GM23338 (cell line): ENCODE measurements at regions not wholly inside any gene's neighbourhood (a gene's known extent, or its start where the extent isn't known, plus 50 kb on each side); places are given as distances from the start of the nearest gene placed in this dataset.

Source experiments
- EZH2phosphoT487 ChIP-seq: fragments of 200-600 bp; sonication (generic); IDR thresholded peaks from one replicate; pipeline ENCODE4 v1.8.1; 2018; ENCODE audit warnings: antibody characterized with exemption; ENCODE audit not compliant: unreplicated experiment
- NANOG ChIP-seq: IDR thresholded peaks from 2 replicates; pipeline ENCODE4 v1.6.1; 2016; ENCODE audit warnings: antibody characterized with exemption, borderline replicate concordance
- POLR2AphosphoS5 ChIP-seq: IDR thresholded peaks from 2 replicates; pipeline ENCODE4 v1.6.1; 2016; ENCODE audit warnings: antibody characterized with exemption, low read depth
- STAT1 ChIP-seq: IDR thresholded peaks from one replicate; pipeline ENCODE4 v1.6.1; 2016; ENCODE audit warnings: antibody characterized with exemption; ENCODE audit not compliant: unreplicated experiment
- TF ChIP-seq, protein P1 (sequence below): fragments of 250-450 bp; sonication (Bioruptor Pico); IDR thresholded peaks from 2 replicates; pipeline ENCODE4 v1.5.0; 2020; ENCODE audit warnings: mild to moderate bottlenecking, moderate library complexity
- TF ChIP-seq, protein P2 (sequence below): IDR thresholded peaks from one replicate; pipeline ENCODE4 v1.6.1; 2018; ENCODE audit warnings: antibody characterized with exemption; ENCODE audit not compliant: unreplicated experiment

DNA sequence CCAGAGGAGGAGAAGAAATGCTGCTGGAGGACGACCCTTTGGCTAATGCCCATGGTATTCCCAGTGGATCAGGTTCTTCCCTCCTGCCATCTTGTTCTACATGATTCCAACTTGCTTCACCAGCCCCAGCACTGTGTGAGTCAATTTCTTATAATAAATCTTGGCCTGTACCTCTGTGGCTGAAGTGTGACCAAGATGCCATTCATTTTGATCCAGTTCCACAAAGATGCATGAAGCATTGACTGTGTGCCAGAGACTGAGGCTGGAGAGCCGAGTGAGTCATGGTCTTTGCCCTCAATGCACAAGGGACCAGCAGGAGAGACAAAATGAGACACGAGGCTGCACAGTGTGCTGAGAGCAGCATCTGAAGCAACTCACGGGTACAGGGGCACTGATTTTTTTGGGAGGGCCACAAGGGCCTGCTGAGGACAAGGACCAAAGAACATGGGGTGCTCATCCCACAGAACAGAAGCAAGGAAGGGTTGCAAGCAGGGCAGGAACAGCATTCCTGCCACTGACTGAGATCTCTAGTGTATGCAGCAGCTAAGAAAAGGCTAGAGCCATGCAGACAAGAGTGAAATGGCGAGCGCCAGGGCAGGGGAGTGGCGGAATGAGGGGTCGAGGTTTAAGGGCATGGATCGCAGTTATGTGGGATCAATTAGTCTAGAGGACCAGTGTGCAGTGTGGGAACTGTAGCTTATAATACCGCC is 207.0 kb downstream of the THBS2 start (continued):
- TF ChIP-seq, protein P1, sequence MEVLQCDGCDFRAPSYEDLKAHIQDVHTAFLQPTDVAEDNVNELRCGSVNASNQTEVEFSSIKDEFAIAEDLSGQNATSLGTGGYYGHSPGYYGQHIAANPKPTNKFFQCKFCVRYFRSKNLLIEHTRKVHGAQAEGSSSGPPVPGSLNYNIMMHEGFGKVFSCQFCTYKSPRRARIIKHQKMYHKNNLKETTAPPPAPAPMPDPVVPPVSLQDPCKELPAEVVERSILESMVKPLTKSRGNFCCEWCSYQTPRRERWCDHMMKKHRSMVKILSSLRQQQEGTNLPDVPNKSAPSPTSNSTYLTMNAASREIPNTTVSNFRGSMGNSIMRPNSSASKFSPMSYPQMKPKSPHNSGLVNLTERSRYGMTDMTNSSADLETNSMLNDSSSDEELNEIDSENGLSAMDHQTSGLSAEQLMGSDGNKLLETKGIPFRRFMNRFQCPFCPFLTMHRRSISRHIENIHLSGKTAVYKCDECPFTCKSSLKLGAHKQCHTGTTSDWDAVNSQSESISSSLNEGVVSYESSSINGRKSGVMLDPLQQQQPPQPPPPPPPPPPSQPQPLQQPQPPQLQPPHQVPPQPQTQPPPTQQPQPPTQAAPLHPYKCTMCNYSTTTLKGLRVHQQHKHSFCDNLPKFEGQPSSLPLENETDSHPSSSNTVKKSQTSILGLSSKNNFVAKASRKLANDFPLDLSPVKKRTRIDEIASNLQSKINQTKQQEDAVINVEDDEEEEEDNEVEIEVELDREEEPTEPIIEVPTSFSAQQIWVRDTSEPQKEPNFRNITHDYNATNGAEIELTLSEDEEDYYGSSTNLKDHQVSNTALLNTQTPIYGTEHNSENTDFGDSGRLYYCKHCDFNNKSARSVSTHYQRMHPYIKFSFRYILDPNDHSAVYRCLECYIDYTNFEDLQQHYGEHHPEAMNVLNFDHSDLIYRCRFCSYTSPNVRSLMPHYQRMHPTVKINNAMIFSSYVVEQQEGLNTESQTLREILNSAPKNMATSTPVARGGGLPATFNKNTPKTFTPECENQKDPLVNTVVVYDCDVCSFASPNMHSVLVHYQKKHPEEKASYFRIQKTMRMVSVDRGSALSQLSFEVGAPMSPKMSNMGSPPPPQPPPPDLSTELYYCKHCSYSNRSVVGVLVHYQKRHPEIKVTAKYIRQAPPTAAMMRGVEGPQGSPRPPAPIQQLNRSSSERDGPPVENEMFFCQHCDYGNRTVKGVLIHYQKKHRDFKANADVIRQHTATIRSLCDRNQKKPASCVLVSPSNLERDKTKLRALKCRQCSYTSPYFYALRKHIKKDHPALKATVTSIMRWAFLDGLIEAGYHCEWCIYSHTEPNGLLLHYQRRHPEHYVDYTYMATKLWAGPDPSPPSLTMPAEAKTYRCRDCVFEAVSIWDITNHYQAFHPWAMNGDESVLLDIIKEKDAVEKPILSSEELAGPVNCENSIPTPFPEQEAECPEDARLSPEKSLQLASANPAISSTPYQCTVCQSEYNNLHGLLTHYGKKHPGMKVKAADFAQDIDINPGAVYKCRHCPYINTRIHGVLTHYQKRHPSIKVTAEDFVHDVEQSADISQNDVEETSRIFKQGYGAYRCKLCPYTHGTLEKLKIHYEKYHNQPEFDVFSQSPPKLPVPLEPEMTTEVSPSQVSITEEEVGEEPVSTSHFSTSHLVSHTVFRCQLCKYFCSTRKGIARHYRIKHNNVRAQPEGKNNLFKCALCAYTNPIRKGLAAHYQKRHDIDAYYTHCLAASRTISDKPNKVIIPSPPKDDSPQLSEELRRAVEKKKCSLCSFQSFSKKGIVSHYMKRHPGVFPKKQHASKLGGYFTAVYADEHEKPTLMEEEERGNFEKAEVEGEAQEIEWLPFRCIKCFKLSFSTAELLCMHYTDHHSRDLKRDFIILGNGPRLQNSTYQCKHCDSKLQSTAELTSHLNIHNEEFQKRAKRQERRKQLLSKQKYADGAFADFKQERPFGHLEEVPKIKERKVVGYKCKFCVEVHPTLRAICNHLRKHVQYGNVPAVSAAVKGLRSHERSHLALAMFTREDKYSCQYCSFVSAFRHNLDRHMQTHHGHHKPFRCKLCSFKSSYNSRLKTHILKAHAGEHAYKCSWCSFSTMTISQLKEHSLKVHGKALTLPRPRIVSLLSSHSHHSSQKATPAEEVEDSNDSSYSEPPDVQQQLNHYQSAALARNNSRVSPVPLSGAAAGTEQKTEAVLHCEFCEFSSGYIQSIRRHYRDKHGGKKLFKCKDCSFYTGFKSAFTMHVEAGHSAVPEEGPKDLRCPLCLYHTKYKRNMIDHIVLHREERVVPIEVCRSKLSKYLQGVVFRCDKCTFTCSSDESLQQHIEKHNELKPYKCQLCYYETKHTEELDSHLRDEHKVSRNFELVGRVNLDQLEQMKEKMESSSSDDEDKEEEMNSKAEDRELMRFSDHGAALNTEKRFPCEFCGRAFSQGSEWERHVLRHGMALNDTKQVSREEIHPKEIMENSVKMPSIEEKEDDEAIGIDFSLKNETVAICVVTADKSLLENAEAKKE: no peak
- TF ChIP-seq NANOG (no peak), EZH2phosphoT487 (no peak), STAT1 (no peak), POLR2AphosphoS5 (no peak)
- TF ChIP-seq, protein P2, sequence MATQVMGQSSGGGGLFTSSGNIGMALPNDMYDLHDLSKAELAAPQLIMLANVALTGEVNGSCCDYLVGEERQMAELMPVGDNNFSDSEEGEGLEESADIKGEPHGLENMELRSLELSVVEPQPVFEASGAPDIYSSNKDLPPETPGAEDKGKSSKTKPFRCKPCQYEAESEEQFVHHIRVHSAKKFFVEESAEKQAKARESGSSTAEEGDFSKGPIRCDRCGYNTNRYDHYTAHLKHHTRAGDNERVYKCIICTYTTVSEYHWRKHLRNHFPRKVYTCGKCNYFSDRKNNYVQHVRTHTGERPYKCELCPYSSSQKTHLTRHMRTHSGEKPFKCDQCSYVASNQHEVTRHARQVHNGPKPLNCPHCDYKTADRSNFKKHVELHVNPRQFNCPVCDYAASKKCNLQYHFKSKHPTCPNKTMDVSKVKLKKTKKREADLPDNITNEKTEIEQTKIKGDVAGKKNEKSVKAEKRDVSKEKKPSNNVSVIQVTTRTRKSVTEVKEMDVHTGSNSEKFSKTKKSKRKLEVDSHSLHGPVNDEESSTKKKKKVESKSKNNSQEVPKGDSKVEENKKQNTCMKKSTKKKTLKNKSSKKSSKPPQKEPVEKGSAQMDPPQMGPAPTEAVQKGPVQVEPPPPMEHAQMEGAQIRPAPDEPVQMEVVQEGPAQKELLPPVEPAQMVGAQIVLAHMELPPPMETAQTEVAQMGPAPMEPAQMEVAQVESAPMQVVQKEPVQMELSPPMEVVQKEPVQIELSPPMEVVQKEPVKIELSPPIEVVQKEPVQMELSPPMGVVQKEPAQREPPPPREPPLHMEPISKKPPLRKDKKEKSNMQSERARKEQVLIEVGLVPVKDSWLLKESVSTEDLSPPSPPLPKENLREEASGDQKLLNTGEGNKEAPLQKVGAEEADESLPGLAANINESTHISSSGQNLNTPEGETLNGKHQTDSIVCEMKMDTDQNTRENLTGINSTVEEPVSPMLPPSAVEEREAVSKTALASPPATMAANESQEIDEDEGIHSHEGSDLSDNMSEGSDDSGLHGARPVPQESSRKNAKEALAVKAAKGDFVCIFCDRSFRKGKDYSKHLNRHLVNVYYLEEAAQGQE: no peak
